Ectodermal cell (in vitro differentiated cells): ENCODE measurements at regions not wholly inside any gene's neighbourhood (a gene's known extent, or its start where the extent isn't known, plus 50 kb on each side); places are given as distances from the start of the nearest gene placed in this dataset.

Experiments used
- H3K27ac ChIP-seq: 2 replicates; pipeline ENCODE4 v1.7.0; 2013; ENCODE audit warnings: mild to moderate bottlenecking, low read depth, low read length; ENCODE audit not compliant: insufficient read depth, poor library complexity, severe bottlenecking
- H3K27me3 ChIP-seq: 2 replicates; pipeline ENCODE4 v1.7.0; 2013; ENCODE audit warnings: mild to moderate bottlenecking, low read length; ENCODE audit not compliant: insufficient read depth, control insufficient read depth, poor library complexity, severe bottlenecking
- H3K36me3 ChIP-seq: one replicate; pipeline ENCODE4 v1.7.0; 2013; ENCODE audit warnings: low read length; ENCODE audit not compliant: control insufficient read depth, insufficient read depth
- H3K4me1 ChIP-seq: one replicate; pipeline ENCODE4 v1.7.0; 2013; ENCODE audit warnings: low read length; ENCODE audit not compliant: control insufficient read depth, insufficient read depth
- H3K4me3 ChIP-seq: 2 replicates; pipeline ENCODE4 v1.7.0; 2013; ENCODE audit warnings: low read depth, low read length, control low read depth; ENCODE audit not compliant: insufficient read depth
- H3K9me3 ChIP-seq: 2 replicates; pipeline ENCODE4 v1.7.0; 2013; ENCODE audit warnings: mild to moderate bottlenecking, low read length, moderate library complexity; ENCODE audit not compliant: control insufficient read depth
- WGBS, 2 experiments: methylation state at CpG; one replicate each; pipeline ENCODE4 v1.1.7; 2013; ENCODE audit warnings: missing lambda C conversion rate in 2 of 2; 5-methylcytosine and 5-hydroxymethylcytosine counted together

- Histone ChIP-seq H3K27ac (no peak overlapping the region), H3K4me3 (no peak overlapping the region), H3K9me3 (peaks cover 3% of the 10 kb centered on the region), H3K4me1 (no peaks in the 10 kb centered on the region), H3K27me3 (no peaks in the 10 kb centered on the region), H3K36me3 (no peaks in the 10 kb centered on the region)
- WGBS, 2 experiments, result 94 to 98% methylated on average over 1 of the region's 1 CpG
Measured at GRCh38 chr6:170122651-170123050, 168.2 kb downstream of the DLL1 start.

- Histone ChIP-seq H3K4me3 (no peak overlapping the region), H3K36me3 (no peaks in the 10 kb centered on the region), H3K9me3 (peaks cover 3% of the 10 kb centered on the region), H3K27me3 (no peaks in the 10 kb centered on the region), H3K27ac (no peak overlapping the region), H3K4me1 (no peaks in the 10 kb centered on the region)
- WGBS, 2 experiments, result 92% methylated on average over 21 of the region's 21 CpGs
Measured at GRCh38 chr6:170117111-170117972, 173.5 kb downstream of the DLL1 start.

GRCh38 chr6:170116636-170117035 is 174.2 kb downstream of the DLL1 start:
- Histone ChIP-seq H3K36me3 (no peaks in the 10 kb centered on the region), H3K9me3 (peaks cover 3% of the 10 kb centered on the region), H3K4me3 (no peak overlapping the region), H3K27ac (no peak overlapping the region), H3K4me1 (no peaks in the 10 kb centered on the region), H3K27me3 (no peaks in the 10 kb centered on the region)
- WGBS, 2 experiments, result 79 to 82% methylated on average over 7 of the region's 7 CpGs

DNA sequence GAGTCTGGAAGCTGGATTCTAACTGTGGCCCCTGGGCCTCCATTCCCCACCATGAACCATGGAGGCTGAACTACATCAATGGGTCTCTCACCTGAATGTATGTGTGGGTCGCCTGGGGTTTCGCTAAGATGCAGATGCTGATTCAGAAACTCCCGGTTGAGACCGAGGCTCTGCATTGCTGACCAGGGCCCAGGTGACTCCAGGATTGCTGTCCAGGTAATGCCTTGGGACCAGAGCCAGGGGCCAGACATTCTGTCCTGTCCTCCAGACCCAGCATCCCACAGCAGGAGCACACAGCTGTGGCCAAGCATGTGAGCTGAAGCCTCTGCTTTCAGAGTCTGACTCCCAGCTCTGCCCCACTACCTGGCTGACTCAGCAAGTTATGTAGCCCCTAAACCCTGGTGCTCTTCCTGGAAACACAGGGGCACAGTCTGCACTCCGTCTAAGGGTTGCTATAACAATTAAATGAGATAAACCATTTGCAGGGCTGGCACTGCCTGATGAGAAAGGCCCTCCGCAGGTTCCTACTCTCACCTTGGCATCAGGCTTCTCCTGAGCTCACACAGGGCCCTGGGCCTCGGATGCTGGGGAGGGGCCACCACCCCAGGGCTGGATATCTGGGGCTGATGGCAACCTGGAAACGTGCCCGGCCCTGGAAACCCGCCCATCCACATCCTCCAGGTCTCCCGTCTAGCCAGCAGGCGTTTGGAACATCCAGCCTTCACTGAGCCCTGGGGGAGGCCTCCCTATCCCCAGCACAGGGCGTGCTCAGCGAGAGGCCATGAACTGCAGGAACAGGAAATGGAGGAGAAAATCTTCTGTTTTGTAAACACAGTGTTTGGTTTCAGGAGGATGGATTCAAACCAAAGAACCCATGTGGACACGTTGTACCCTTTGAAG is 175.7 kb downstream of the DLL1 start:
- H3K36me3 ChIP-seq, result no peaks in the 10 kb centered on the region
- no peaks in the 10 kb centered on the region for H3K27me3 ChIP-seq
- no peaks in the 10 kb centered on the region for H3K9me3 ChIP-seq
- 83 to 84% methylated on average over 15 of the region's 15 CpGs for WGBS, 2 experiments
- H3K27ac ChIP-seq, result no peak overlapping the region
- no peak overlapping the region for H3K4me3 ChIP-seq
- no peaks in the 10 kb centered on the region for H3K4me1 ChIP-seq

GRCh38 chr6:170114187-170114945 is 176.5 kb downstream of the DLL1 start:
- no peak overlapping the region for H3K4me3 ChIP-seq
- H3K9me3 ChIP-seq, result no peaks in the 10 kb centered on the region
- H3K4me1 ChIP-seq, result no peaks in the 10 kb centered on the region
- WGBS, 2 experiments, result 90 to 95% methylated on average over 9 of the region's 9 CpGs
- no peak overlapping the region for H3K27ac ChIP-seq
- H3K27me3 ChIP-seq, result no peaks in the 10 kb centered on the region
- H3K36me3 ChIP-seq, result no peaks in the 10 kb centered on the region

DNA sequence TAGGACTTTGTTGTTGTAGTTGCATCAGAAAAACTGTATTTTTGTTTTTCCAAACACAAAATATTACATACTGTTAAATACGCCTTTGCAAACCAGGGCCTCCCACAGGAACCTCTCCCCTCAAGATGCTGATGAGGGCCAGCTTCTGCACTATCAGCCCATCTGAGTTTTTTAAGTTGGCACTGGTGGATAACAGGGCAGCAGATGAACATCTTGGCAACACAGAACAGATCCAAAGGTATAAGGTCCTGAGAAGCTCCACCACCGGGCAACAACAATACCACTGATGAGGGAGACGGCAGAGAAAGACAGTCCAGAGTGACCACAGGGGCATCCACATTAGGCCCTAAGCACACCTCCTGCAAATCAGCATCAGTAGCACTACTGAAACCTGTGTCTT is 177.7 kb downstream of the DLL1 start:
- WGBS, 2 experiments, result 95 to 96% methylated on average over 3 of the region's 3 CpGs
- no peak overlapping the region for H3K27ac ChIP-seq

GRCh38 chr6:170112583-170112860 is 178.4 kb downstream of the DLL1 start:
- H3K9me3 ChIP-seq, result no peaks in the 10 kb centered on the region
- H3K36me3 ChIP-seq, result no peaks in the 10 kb centered on the region
- H3K27me3 ChIP-seq, result no peaks in the 10 kb centered on the region
- H3K27ac ChIP-seq, result no peak overlapping the region
- no peak overlapping the region for H3K4me3 ChIP-seq
- H3K4me1 ChIP-seq, result no peaks in the 10 kb centered on the region
- WGBS, 2 experiments, result 92 to 95% methylated on average over 4 of the region's 4 CpGs

More for the DNA sequence above, 177.7 kb downstream of the DLL1 start:
- H3K4me1 ChIP-seq, result no peaks in the 10 kb centered on the region
- no peaks in the 10 kb centered on the region for H3K36me3 ChIP-seq
- H3K9me3 ChIP-seq, result no peaks in the 10 kb centered on the region
- H3K27me3 ChIP-seq, result no peaks in the 10 kb centered on the region
- no peak overlapping the region for H3K4me3 ChIP-seq

DNA sequence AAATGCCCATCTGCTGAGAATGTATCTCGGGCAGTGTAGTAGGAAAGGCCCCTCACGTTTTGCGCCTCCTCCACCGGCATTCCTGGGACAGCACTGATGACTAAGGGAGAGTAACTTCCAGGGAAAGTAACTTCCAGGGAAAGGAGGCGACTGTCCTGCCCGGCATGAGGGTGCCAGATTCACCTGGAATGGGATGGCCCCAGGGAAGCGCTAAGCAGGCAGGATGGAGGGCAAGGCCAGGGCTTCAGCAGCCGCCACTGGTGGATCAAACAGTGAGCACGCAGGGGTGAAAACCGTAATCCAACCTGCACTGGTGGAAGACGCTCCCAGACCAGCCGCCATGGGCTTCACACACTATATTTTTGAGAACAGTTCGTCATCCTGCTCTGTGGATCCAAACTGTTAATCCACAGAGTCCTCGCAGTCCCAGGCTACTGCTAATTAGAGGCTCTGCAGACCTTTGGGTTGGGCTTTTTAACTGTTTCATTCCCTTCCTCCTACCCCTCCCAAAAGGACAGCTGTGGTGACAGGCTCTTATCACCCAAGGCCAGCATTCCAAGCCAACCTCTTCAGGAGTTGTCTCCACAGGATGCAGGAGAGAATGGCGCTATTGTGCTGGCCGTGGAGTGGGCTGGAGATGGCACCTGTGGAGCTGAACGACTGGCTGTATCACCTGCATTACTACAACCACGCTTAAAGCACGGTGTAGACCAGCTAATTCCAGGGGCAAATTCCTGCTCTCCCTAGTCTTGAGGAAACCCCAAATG is 178.9 kb downstream of the DLL1 start:
- Histone ChIP-seq H3K36me3 (no peaks in the 10 kb centered on the region), H3K27ac (no peak overlapping the region), H3K4me3 (no peak overlapping the region), H3K4me1 (no peaks in the 10 kb centered on the region), H3K27me3 (no peaks in the 10 kb centered on the region), H3K9me3 (no peaks in the 10 kb centered on the region)
- WGBS, 2 experiments, result 77 to 78% methylated on average over 19 of the region's 19 CpGs

GRCh38 chr6:170111141-170111664 is 179.7 kb downstream of the DLL1 start:
- Histone ChIP-seq H3K36me3 (no peaks in the 10 kb centered on the region), H3K27ac (no peak overlapping the region), H3K4me1 (no peaks in the 10 kb centered on the region), H3K9me3 (no peaks in the 10 kb centered on the region), H3K4me3 (no peak overlapping the region), H3K27me3 (no peaks in the 10 kb centered on the region)
- 94% methylated on average over 8 of the region's 8 CpGs for WGBS, 2 experiments
